PC-3 (cell line): ENCODE measurements at regions not wholly inside any gene's neighbourhood (a gene's known extent, or its start where the extent isn't known, plus 50 kb on each side); places are given as distances from the start of the nearest gene placed in this dataset.

ENCODE experiments used
- ATAC-seq: fragments of 200-7000 bp; cut with Tn5 transposase; 2 replicates; pipeline ENCODE4 v1.9.1; 2020; ENCODE audit warnings: mild to moderate bottlenecking, moderate library complexity
- BruUV-seq: library from RNA; stranded (reverse); fragments of 400-500 nt; replicated peaks from 2 replicates; lab custom pipeline; 2021; lab: Mats Ljungman, UMichigan
- CTCF ChIA-PET: fragments of 300-600 bp; sonication (Branson Sonifier 250); formaldehyde crosslinking; loops from one replicate; lab custom pipeline; 2022; ENCODE audit warnings: antibody characterized with exemption; lab: Charles Lee
- POLR2A ChIA-PET: fragments of 300-600 bp; sonication (Branson Sonifier 250); formaldehyde crosslinking; loops from one replicate; lab custom pipeline; 2022; ENCODE audit warnings: antibody characterized with exemption; ENCODE audit not compliant: unreplicated experiment; lab: Charles Lee
- DNase-seq: peaks from one replicate; pipeline ENCODE4 v3.0.0-alpha.2; 2015
- H2AFZ ChIP-seq: fragments of 300-600 bp; sonication (generic); 2 replicates; pipeline ENCODE4 v1.6.0; 2016; ENCODE audit warnings: antibody characterized with exemption, low read length
- H3F3A ChIP-seq: fragments of 300-600 bp; sonication (generic); one replicate; pipeline ENCODE4 v1.6.0; 2017; ENCODE audit warnings: antibody characterized with exemption, low read length, control low read depth, mild to moderate bottlenecking; ENCODE audit not compliant: unreplicated experiment
- H3K27ac ChIP-seq: fragments of 300-600 bp; sonication (generic); 2 replicates; pipeline ENCODE4 v1.5.1; 2016; ENCODE audit warnings: mild to moderate bottlenecking, low read length
- H3K27me3 ChIP-seq: fragments of 300-600 bp; sonication (generic); 2 replicates; pipeline ENCODE4 v1.6.1; 2016; ENCODE audit warnings: low read length, mixed read lengths
- H3K36me3 ChIP-seq: fragments of 300-600 bp; sonication (generic); 2 replicates; pipeline ENCODE4 v1.6.1; 2016; ENCODE audit warnings: low read depth, mixed run types, low read length, mixed read lengths
- H3K4me1 ChIP-seq: fragments of 300-600 bp; sonication (generic); 2 replicates; pipeline ENCODE4 v1.5.1; 2016; ENCODE audit warnings: low read length; ENCODE audit not compliant: insufficient read depth
- H3K4me2 ChIP-seq: fragments of 300-600 bp; sonication (generic); 2 replicates; pipeline ENCODE4 v1.6.0; 2016; ENCODE audit warnings: low read length
- H3K4me3 ChIP-seq: fragments of 300-600 bp; sonication (generic); 2 replicates; pipeline ENCODE4 v1.5.1; 2016; ENCODE audit warnings: mild to moderate bottlenecking, low read length, mixed read lengths
- H3K79me2 ChIP-seq: fragments of 300-600 bp; sonication (generic); 2 replicates; pipeline ENCODE4 v1.6.1; 2017; ENCODE audit warnings: low read length, mixed read lengths
- H3K9ac ChIP-seq: fragments of 300-600 bp; sonication (generic); 2 replicates; pipeline ENCODE4 v1.6.0; 2016; ENCODE audit warnings: mild to moderate bottlenecking, low read length
- H3K9me2 ChIP-seq: fragments of 300-600 bp; sonication (generic); replicated peaks from 2 replicates; pipeline ENCODE4 v1.6.1; 2016; ENCODE audit warnings: mixed run types, low read length, mixed read lengths
- H3K9me3 ChIP-seq: fragments of 300-600 bp; sonication (generic); 2 replicates; pipeline ENCODE4 v1.6.1; 2016; ENCODE audit warnings: low read length, mixed read lengths
- H4K20me1 ChIP-seq: fragments of 300-600 bp; sonication (generic); 2 replicates; pipeline ENCODE4 v1.6.1; 2016; ENCODE audit warnings: low read length, mixed read lengths
- EZH2 ChIP-seq: fragments of 300-600 bp; sonication (generic); IDR thresholded peaks from one replicate; pipeline ENCODE4 v1.6.1; 2017; ENCODE audit warnings: antibody characterized with exemption, mild to moderate bottlenecking, low read length; ENCODE audit not compliant: unreplicated experiment
- EZH2phosphoT487 ChIP-seq: fragments of 300-600 bp; sonication (generic); IDR thresholded peaks from 2 replicates; pipeline ENCODE4 v1.6.1; 2018; ENCODE audit warnings: mild to moderate bottlenecking, antibody characterized with exemption, low read length, borderline replicate concordance
- intact Hi-C: fragments of 100-400 bp; cut with micrococcal nuclease; formaldehyde crosslinking; loops from 2 replicates; pipeline ENCODE4 v1.9.0; 2023
- TF ChIP-seq, protein P1 (sequence below): fragments of 300-600 bp; sonication (generic); conservative IDR thresholded peaks from 2 replicates; pipeline ENCODE4 v1.5.1; 2017; ENCODE audit warnings: antibody characterized with exemption, low read depth, mild to moderate bottlenecking, low read length

DNA sequence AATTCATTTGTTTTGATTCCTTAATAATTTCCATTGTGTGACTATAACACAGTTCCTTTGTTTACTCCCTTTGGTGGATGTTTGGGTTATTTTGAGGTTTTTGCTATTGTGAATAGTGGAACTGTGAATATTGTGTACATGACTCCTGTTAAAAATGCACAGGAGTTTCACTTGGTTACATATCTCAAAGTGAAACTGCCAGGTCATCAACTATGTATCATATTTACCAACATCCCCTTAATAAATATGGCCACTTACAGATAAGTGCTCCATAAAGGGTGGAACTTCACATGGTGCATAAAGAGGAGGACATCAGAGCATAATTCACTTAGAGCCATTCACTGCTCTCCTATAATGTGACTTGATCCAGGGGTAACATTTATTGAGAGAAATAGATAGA is 328.9 kb downstream of the SEC23A start:
- ChIA-PET CTCF (no interaction called here), POLR2A (no interaction called here)
- Histone ChIP-seq H3K36me3 (no peaks in the 10 kb centered on the region), H3K4me2 (no peak overlapping the region), H4K20me1 (no peaks in the 10 kb centered on the region), H3K79me2 (no peaks in the 10 kb centered on the region), H3K9me2 (no peaks in the 10 kb centered on the region), H3K9ac (no peak overlapping the region), H3K4me1 (no peaks in the 10 kb centered on the region), H3K27ac (no peak overlapping the region), H3K27me3 (peaks cover 27% of the 10 kb centered on the region), H3F3A (no peaks in the 10 kb centered on the region), H3K9me3 (no peaks in the 10 kb centered on the region), H2AFZ (no peak overlapping the region), H3K4me3 (no peak overlapping the region)
- no peak for ATAC-seq
- no TSS peak for BruUV-seq
- intact Hi-C loops, result no loop called here
- TF ChIP-seq, protein P1, sequence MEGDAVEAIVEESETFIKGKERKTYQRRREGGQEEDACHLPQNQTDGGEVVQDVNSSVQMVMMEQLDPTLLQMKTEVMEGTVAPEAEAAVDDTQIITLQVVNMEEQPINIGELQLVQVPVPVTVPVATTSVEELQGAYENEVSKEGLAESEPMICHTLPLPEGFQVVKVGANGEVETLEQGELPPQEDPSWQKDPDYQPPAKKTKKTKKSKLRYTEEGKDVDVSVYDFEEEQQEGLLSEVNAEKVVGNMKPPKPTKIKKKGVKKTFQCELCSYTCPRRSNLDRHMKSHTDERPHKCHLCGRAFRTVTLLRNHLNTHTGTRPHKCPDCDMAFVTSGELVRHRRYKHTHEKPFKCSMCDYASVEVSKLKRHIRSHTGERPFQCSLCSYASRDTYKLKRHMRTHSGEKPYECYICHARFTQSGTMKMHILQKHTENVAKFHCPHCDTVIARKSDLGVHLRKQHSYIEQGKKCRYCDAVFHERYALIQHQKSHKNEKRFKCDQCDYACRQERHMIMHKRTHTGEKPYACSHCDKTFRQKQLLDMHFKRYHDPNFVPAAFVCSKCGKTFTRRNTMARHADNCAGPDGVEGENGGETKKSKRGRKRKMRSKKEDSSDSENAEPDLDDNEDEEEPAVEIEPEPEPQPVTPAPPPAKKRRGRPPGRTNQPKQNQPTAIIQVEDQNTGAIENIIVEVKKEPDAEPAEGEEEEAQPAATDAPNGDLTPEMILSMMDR, result no peak
- TF ChIP-seq EZH2phosphoT487, result no peak
- TF ChIP-seq EZH2, result no peak
- DNase-seq, result no peak

DNA sequence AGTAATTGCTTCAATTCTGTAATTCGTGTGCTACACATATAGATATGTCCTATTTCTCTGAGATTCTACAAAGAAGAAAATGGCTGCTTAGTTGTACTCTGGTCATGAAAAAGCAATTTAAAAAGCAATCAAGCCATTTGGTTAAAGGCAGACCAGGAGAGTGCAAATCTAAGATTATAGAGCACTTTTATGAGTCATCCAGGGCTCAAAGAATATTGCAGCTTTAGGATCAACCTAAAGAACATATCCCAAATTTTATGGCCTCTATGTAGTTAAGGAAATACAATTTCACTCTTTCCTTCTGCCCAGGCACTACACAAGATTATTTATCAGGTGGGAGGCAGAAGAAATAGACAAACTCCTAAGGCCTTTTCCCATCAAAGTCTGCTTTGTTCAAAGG is 332.8 kb downstream of the SEC23A start:
- DNase-seq (no peak), ATAC-seq (no peak)
- H3K36me3 ChIP-seq, result no peaks in the 10 kb centered on the region
- H3K4me1 ChIP-seq, result no peaks in the 10 kb centered on the region
- H3F3A ChIP-seq, result no peaks in the 10 kb centered on the region
- H2AFZ ChIP-seq, result no peak overlapping the region
- no peak overlapping the region for H3K4me2 ChIP-seq
- H4K20me1 ChIP-seq, result no peaks in the 10 kb centered on the region
- no TSS peak for BruUV-seq
- intact Hi-C loops, result no loop called here
- H3K9ac ChIP-seq, result no peak overlapping the region
- H3K79me2 ChIP-seq, result no peaks in the 10 kb centered on the region
- TF ChIP-seq EZH2 (no peak), EZH2phosphoT487 (no peak)
- TF ChIP-seq, protein P1, result no peak
- no peaks in the 10 kb centered on the region for H3K9me2 ChIP-seq
- POLR2A ChIA-PET, result no interaction called here
- H3K4me3 ChIP-seq, result no peak overlapping the region
- H3K9me3 ChIP-seq, result no peaks in the 10 kb centered on the region
- CTCF ChIA-PET, result no interaction called here
- H3K27ac ChIP-seq, result no peak overlapping the region
- peaks cover 15% of the 10 kb centered on the region; the same call in 1 of the 2 replicates for H3K27me3 ChIP-seq

DNA sequence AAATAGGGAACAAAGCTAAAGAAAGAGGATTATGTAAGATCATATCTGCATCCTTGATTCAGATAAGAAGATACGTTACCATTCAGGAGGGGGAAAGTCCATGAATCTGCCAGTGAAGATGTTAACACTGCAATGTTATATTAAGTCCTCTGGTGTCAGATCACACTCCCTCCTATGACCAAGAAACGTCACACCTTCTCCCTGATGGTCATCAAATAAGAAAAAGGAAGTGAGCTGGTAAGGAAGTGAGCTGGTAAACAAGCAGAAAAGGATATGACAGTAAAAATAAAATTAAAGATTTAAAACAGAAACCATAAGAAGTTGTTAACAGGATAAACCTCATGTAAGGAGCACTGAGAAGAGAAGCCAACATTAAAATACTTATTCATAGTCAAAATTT is 340.2 kb downstream of the SEC23A start:
- H3K4me3 ChIP-seq, result no peak overlapping the region
- H2AFZ ChIP-seq, result no peak overlapping the region
- H3F3A ChIP-seq, result no peaks in the 10 kb centered on the region
- H4K20me1 ChIP-seq, result no peaks in the 10 kb centered on the region
- no peaks in the 10 kb centered on the region for H3K9me2 ChIP-seq
- H3K4me1 ChIP-seq, result no peaks in the 10 kb centered on the region
- intact Hi-C loops, result no loop called here
- no TSS peak for BruUV-seq
- H3K9me3 ChIP-seq, result no peaks in the 10 kb centered on the region
- H3K36me3 ChIP-seq, result no peaks in the 10 kb centered on the region
- H3K9ac ChIP-seq, result no peak overlapping the region
- ChIA-PET CTCF (no interaction called here), POLR2A (no interaction called here)
- no peak overlapping the region for H3K4me2 ChIP-seq
- ATAC-seq, result no peak
- H3K79me2 ChIP-seq, result no peaks in the 10 kb centered on the region
- H3K27me3 ChIP-seq, result peaks cover 22% of the 10 kb centered on the region; the same call in 1 of the 2 replicates
- H3K27ac ChIP-seq, result no peak overlapping the region
- no peak for DNase-seq
- TF ChIP-seq EZH2phosphoT487 (no peak), EZH2 (no peak)
- TF ChIP-seq, protein P1, result no peak
